Prostate gland (tissue), 2 donors: ENCODE measurements at regions not wholly inside any gene's neighbourhood (a gene's known extent, or its start where the extent isn't known, plus 50 kb on each side); places are given as distances from the start of the nearest gene placed in this dataset.

Experiments
- DNase-seq: peaks from one replicate; pipeline ENCODE4 v3.0.0-alpha.2; 2019; ENCODE audit warnings: low spot score
- H3K27ac ChIP-seq, 2 donors: fragments of 200-600 bp; sonication (generic); 2 replicates each; pipeline ENCODE4 v1.5.1; 2017 to 2019
- H3K27me3 ChIP-seq: fragments of 200-600 bp; sonication (generic); replicated peaks from 2 replicates; pipeline ENCODE4 v1.5.1; 2019; ENCODE audit not compliant: insufficient read depth
- H3K36me3 ChIP-seq, 2 donors: fragments of 200-600 bp; sonication (generic); 1 replicate in 1 of 2; 2 replicates in 1 of 2; pipeline versions ENCODE4 v1.5.1 to v1.8.1; 2017 to 2019
- H3K4me1 ChIP-seq: fragments of 200-600 bp; sonication (generic); replicated peaks from 2 replicates; pipeline ENCODE4 v1.5.1; 2019
- H3K4me3 ChIP-seq, 2 donors: fragments of 200-600 bp; sonication (generic); 2 replicates each; pipeline ENCODE4 v1.5.1; 2017 to 2019
- H3K9me3 ChIP-seq: fragments of 200-600 bp; sonication (generic); 2 replicates; pipeline ENCODE4 v1.5.1; 2017
- POLR2A ChIP-seq: fragments of 450-650 bp; IDR thresholded peaks from one replicate; pipeline ENCODE4 v1.6.1; 2016; ENCODE audit warnings: antibody characterized with exemption, mild to moderate bottlenecking
- POLR2AphosphoS5 ChIP-seq: sonication (generic); formaldehyde crosslinking; IDR thresholded peaks from one replicate; pipeline ENCODE4 v1.6.1; 2017; ENCODE audit warnings: antibody characterized with exemption
- WGBS: methylation state at CpG from one replicate; pipeline ENCODE4 v1.1.5; 2018; 5-methylcytosine and 5-hydroxymethylcytosine counted together
- intact Hi-C: fragments of 100-400 bp; cut with DNase I; formaldehyde crosslinking; loops from one replicate; pipeline ENCODE4 v1.14.2; 2022
- TF ChIP-seq, protein P1 (sequence below), 4 experiments: fragments of 200-600 bp in 2 of 4; fragments of 450-650 bp in 2 of 4; sonication (generic) in 2 of 4; IDR thresholded peaks; 1 replicate in 3 of 4; 2 replicates in 1 of 4; pipeline ENCODE4 v1.5.1; 2016 to 2019; ENCODE audit warnings: antibody characterized with exemption in 4 of 4, mild to moderate bottlenecking in 2 of 4, moderate library complexity in 2 of 4

GRCh38 chr16:47973552-47973951, 182.2 kb downstream of the ABCC12 start:
- no peak overlapping the region for H3K4me3 ChIP-seq
- TF ChIP-seq POLR2AphosphoS5 = no peak
- no peak for TF ChIP-seq POLR2A
- TF ChIP-seq, protein P1, sequence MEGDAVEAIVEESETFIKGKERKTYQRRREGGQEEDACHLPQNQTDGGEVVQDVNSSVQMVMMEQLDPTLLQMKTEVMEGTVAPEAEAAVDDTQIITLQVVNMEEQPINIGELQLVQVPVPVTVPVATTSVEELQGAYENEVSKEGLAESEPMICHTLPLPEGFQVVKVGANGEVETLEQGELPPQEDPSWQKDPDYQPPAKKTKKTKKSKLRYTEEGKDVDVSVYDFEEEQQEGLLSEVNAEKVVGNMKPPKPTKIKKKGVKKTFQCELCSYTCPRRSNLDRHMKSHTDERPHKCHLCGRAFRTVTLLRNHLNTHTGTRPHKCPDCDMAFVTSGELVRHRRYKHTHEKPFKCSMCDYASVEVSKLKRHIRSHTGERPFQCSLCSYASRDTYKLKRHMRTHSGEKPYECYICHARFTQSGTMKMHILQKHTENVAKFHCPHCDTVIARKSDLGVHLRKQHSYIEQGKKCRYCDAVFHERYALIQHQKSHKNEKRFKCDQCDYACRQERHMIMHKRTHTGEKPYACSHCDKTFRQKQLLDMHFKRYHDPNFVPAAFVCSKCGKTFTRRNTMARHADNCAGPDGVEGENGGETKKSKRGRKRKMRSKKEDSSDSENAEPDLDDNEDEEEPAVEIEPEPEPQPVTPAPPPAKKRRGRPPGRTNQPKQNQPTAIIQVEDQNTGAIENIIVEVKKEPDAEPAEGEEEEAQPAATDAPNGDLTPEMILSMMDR (IDR thresholded peaks at IDR 0.05) = no peak
- no peak for DNase-seq
- no peaks in the 10 kb centered on the region for H3K36me3 ChIP-seq
- H3K9me3 ChIP-seq = no peaks in the 10 kb centered on the region
- H3K27ac ChIP-seq = no peak overlapping the region
- H3K27me3 ChIP-seq = no peaks in the 10 kb centered on the region
- 92% methylated on average over 7 of the region's 7 CpGs for WGBS
- no peaks in the 10 kb centered on the region for H3K4me1 ChIP-seq
- intact Hi-C loops = no loop called here

GRCh38 chr16:47972246-47972985, 183.4 kb downstream of the ABCC12 start:
- Histone ChIP-seq H3K27ac (no peak overlapping the region), H3K27me3 (no peaks in the 10 kb centered on the region), H3K36me3 (no peaks in the 10 kb centered on the region), H3K4me3 (no peak overlapping the region), H3K4me1 (no peaks in the 10 kb centered on the region), H3K9me3 (no peaks in the 10 kb centered on the region)
- no peak for DNase-seq
- intact Hi-C loops = no loop called here
- TF ChIP-seq POLR2AphosphoS5 = no peak
- TF ChIP-seq, protein P1 (IDR thresholded peaks at IDR 0.05) = no peak
- no peak for TF ChIP-seq POLR2A
- 70% methylated on average over 6 of the region's 6 CpGs for WGBS

DNA sequence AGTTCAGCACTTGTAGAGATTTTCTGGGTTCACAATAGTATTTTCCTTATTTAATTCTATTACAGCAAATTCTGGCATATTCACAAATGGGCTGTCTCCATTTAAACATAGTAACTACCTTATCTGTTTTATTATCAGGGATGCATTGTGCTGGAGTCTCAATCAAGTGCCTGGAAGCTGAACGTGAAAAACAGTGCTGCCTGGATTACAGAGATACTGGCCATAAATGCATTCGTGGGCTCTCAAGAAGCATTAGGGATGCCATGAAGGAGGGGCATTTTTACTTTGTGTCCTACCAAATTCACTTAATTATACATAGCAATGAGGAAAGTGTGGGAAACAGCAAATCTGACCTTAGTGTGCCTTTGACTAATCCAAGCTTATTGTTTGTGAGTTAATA, 184.6 kb downstream of the ABCC12 start:
- H3K27ac ChIP-seq = no peak overlapping the region
- H3K27me3 ChIP-seq = no peaks in the 10 kb centered on the region
- no peaks in the 10 kb centered on the region for H3K4me1 ChIP-seq
- intact Hi-C loops = no loop called here
- H3K36me3 ChIP-seq = no peaks in the 10 kb centered on the region
- DNase-seq = no peak
- no peaks in the 10 kb centered on the region for H3K9me3 ChIP-seq
- WGBS = 34% methylated on average over 2 of the region's 2 CpGs
- TF ChIP-seq POLR2AphosphoS5 (no peak), POLR2A (no peak)
- TF ChIP-seq, protein P1 (IDR thresholded peaks at IDR 0.05) = no peak
- no peak overlapping the region for H3K4me3 ChIP-seq

DNA sequence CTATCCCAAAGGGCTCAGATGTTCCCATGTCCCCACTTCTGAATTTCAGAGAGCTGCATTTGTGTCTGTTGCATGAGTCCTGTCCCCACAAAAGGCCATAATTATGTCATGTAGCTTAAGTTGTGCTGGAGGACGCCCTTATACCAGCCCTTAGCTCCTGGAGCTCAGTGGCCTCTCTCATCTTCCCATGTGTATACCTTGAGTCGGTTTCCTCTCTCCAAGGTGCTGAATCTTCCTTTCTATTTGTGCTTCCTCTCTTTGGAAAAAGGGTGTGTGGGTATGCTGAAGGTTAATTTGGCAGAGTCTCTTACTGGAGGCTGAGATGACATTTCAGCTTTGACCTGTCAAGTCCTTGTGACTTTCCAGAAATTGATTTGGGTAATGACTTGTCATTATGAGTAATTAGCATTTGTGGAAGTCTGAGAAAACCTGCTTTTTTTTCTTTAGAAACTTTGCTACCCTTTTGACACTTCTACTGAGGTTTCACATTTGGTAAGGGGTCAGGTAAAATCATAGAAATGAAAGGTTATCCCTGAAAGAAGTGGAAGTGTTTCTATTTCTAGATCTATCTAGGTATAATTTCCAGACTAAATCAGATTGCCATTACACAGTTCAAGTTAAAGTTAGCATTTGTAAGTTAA, 185.4 kb downstream of the ABCC12 start:
- Histone ChIP-seq H3K27ac (no peak overlapping the region), H3K4me1 (no peaks in the 10 kb centered on the region), H3K27me3 (no peaks in the 10 kb centered on the region), H3K9me3 (no peaks in the 10 kb centered on the region), H3K36me3 (no peaks in the 10 kb centered on the region), H3K4me3 (no peak overlapping the region)
- TF ChIP-seq, protein P1 (IDR thresholded peaks at IDR 0.05) = no peak
- TF ChIP-seq POLR2AphosphoS5 = no peak
- TF ChIP-seq POLR2A = no peak
- intact Hi-C loops = no loop called here
- 10% methylated on average over 2 of the region's 2 CpGs for WGBS
- no peak for DNase-seq

- Histone ChIP-seq H3K27me3 (no peaks in the 10 kb centered on the region), H3K27ac (no peak overlapping the region), H3K36me3 (no peaks in the 10 kb centered on the region), H3K4me3 (no peak overlapping the region), H3K4me1 (no peaks in the 10 kb centered on the region), H3K9me3 (no peaks in the 10 kb centered on the region)
- TF ChIP-seq POLR2AphosphoS5 (no peak), POLR2A (no peak)
- TF ChIP-seq, protein P1 (IDR thresholded peaks at IDR 0.05) = no peak
- WGBS = 58% methylated on average over 2 of the region's 2 CpGs
- intact Hi-C loops = no loop called here
- no peak for DNase-seq
These were observed 188.4 kb downstream of the ABCC12 start for GRCh38 chr16:47967374-47967773.
